ENCODE measurements at regions not wholly inside any gene's neighbourhood (a gene's known extent, or its start where the extent isn't known, plus 50 kb on each side); places are given as distances from the start of the nearest gene placed in this dataset.

DNA sequence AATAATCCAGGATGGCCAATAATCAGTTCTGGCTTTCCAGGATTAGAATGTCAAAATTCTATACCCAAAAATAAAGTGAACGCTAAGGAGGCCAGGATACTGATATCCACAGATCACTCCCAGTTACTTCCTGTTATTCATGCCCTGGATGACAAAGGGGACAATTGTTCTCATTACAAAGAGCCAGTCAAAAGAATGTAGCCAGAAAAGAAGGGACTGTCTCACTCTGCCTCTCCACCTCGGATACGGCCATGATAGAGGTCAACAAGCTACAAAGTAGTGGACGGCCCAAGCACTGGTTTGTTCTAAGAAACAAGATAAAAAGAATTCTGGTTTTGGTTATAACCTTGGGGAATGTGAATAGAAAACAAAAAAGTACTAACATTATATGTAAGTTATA lies 116.1 kb upstream of the ATF7IP start:
- no peaks in the 10 kb centered on the region for H3K9me3 Mint-ChIP-seq
- H3K27me3 Mint-ChIP-seq, result no peaks in the 10 kb centered on the region
- ATAC-seq (replicated peaks; ENCODE audit: extremely low read depth, poor library complexity, severe bottlenecking) (no peak), DNase-seq (ENCODE audit: low spot score in 2 of 2) (no peak)
- H3K36me3 Mint-ChIP-seq (ENCODE audit: insufficient read depth), result no peaks in the 10 kb centered on the region
- H3K27ac Mint-ChIP-seq (ENCODE audit: low read depth), result no peak overlapping the region
- no peak overlapping the region for H3K4me3 Mint-ChIP-seq
- no peaks in the 10 kb centered on the region for H3K4me1 Mint-ChIP-seq

DNA sequence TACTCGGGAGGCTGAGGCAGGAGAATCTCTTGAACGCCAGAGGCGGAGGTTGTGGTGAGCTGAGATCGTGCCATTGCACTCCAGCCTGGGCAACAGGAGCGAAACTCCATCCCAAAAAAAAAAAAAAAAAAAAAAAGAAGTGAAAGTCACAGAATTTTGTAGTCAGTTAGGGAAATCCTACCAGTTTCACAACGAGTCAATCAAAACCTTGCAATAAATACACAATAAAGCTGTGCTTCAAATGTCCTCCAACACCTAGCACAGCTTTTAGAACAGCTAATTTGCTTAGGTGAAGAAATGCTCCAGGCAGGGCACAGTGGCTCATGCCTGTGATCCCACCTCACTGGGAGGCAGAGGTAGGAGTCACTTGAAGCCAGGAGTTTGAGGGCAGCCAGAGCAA lies 112.8 kb upstream of the ATF7IP start:
- Mint-ChIP-seq H3K4me1 (peaks cover 29% of the 10 kb centered on the region), H3K9me3 (no peaks in the 10 kb centered on the region), H3K36me3 (ENCODE audit: insufficient read depth) (peaks cover 7% of the 10 kb centered on the region), H3K27me3 (no peaks in the 10 kb centered on the region), H3K4me3 (no peak overlapping the region), H3K27ac (ENCODE audit: low read depth) (no peak overlapping the region)
- DNase-seq (ENCODE audit: low spot score in 2 of 2) (no peak), ATAC-seq (replicated peaks; ENCODE audit: extremely low read depth, poor library complexity, severe bottlenecking) (no peak)

DNA sequence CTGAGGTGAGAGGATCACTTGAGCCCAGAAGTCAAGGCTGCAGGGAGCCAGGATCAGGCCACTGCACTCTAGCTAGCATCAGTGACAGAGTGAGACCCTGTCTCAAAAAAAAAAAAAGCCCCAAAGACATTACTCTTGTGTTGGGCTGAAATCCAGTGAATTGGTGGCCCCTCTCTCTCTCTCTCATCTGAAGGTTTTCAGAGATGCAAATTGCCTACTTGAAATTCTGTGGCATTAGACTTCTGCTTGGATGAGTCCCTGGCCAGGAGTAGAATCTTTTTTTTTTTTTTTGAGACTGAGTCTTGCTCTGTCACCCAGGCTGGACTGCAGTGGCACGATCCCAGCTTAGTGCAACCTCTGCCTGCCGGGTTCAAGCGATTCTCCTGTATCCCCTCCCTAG lies 112.0 kb upstream of the ATF7IP start:
- no peak overlapping the region for H3K27ac Mint-ChIP-seq (ENCODE audit: low read depth)
- peaks cover 37% of the 10 kb centered on the region for H3K4me1 Mint-ChIP-seq
- DNase-seq (ENCODE audit: low spot score in 2 of 2) (no peak), ATAC-seq (replicated peaks; ENCODE audit: extremely low read depth, poor library complexity, severe bottlenecking) (no peak)
- H3K27me3 Mint-ChIP-seq, result no peaks in the 10 kb centered on the region
- no peaks in the 10 kb centered on the region for H3K9me3 Mint-ChIP-seq
- H3K36me3 Mint-ChIP-seq (ENCODE audit: insufficient read depth), result peaks cover 7% of the 10 kb centered on the region
- no peak overlapping the region for H3K4me3 Mint-ChIP-seq

DNA sequence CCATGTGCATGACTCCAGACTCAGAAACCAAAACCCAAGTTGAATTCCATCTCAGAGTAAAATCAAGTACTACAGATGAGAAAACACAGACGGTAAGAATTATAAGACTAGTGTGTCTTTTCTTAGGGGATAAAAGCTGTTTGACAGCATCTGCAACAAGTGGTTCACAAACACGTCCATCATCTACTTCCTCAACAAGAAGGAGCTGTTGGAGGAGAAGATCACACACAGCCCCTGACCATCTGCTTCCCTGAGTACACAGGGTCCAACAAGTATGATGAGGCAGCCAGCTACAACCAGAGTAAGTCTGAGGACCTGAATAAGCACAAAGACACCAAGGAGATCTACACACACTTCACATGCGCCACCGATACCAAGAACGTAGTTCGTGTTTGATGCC lies 110.7 kb upstream of the ATF7IP start:
- peaks cover 7% of the 10 kb centered on the region for H3K36me3 Mint-ChIP-seq (ENCODE audit: insufficient read depth)
- H3K4me3 Mint-ChIP-seq, result no peak overlapping the region
- H3K4me1 Mint-ChIP-seq, result peaks cover 39% of the 10 kb centered on the region
- H3K27me3 Mint-ChIP-seq, result no peaks in the 10 kb centered on the region
- H3K27ac Mint-ChIP-seq (ENCODE audit: low read depth), result peak overlapping the region; percentile 96
- no peaks in the 10 kb centered on the region for H3K9me3 Mint-ChIP-seq
- ATAC-seq (replicated peaks; ENCODE audit: extremely low read depth, poor library complexity, severe bottlenecking) (no peak), DNase-seq (ENCODE audit: low spot score in 2 of 2) (no peak)

DNA sequence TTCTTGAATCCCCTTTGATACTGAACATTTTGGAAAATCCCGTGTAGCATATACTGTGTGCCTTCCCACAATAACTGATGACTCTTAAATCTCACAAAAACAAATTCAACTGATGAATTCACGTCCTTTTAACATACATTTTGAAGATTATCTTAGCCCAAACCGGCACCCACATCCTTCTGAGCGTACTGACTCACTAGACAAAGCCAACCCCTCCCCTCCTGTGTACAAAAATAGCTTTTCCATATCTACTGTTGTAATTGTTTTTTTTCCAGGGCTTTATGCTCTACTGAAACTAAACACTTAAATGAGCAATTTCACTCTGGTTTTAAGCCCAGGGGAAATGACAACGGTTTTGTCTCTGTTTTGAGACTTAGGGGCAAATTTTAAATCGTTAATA lies 109.4 kb upstream of the ATF7IP start:
- H3K27ac Mint-ChIP-seq (ENCODE audit: low read depth), result peak overlapping the region; percentile 96
- peaks cover 39% of the 10 kb centered on the region for H3K4me1 Mint-ChIP-seq
- H3K9me3 Mint-ChIP-seq, result no peaks in the 10 kb centered on the region
- peak; percentile 65 for ATAC-seq (replicated peaks; ENCODE audit: extremely low read depth, poor library complexity, severe bottlenecking)
- peaks cover 7% of the 10 kb centered on the region for H3K36me3 Mint-ChIP-seq (ENCODE audit: insufficient read depth)
- H3K4me3 Mint-ChIP-seq, result peak overlapping the region; percentile 53
- DNase-seq (ENCODE audit: low spot score in 2 of 2), result peak in 1 of 2 donors; percentile 31
- no peaks in the 10 kb centered on the region for H3K27me3 Mint-ChIP-seq

DNA sequence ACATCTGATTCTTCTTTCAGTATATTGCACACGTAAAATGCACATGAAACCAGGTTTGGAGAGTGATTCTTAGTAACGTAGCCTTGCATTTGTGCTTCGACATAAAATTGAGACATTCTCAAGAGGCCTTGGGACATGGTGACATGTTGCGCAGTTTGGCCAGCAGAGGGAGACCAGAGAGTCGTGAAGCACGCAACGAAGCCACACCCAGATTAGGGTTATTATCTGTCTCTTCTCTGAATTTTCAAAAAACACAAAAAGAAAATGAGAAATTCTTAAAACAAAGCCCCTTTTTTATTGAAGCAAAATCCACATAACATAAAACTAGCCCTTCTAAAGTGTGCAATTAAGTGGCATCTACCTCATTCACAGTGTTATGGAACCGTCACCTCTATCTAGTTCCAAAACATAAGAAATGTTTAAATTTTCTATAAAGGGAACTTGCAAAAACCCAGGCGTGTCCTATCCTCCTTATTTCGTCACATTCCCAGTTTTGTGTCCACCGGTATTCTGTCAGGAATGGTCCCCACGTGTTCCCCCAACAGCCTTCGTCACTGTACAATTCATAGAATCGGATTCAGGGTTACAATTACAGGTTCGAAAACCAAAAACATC lies 108.8 kb upstream of the ATF7IP start:
- H3K9me3 Mint-ChIP-seq, result no peaks in the 10 kb centered on the region
- peaks cover 39% of the 10 kb centered on the region for H3K4me1 Mint-ChIP-seq
- DNase-seq (ENCODE audit: low spot score in 2 of 2) (peak; percentile 47 to 66), ATAC-seq (replicated peaks; ENCODE audit: extremely low read depth, poor library complexity, severe bottlenecking) (peak; percentile 72)
- peaks cover 7% of the 10 kb centered on the region for H3K36me3 Mint-ChIP-seq (ENCODE audit: insufficient read depth)
- H3K27ac Mint-ChIP-seq (ENCODE audit: low read depth), result peak overlapping the region; percentile 96
- H3K27me3 Mint-ChIP-seq, result no peaks in the 10 kb centered on the region
- peak overlapping the region; percentile 53 for H3K4me3 Mint-ChIP-seq

DNA sequence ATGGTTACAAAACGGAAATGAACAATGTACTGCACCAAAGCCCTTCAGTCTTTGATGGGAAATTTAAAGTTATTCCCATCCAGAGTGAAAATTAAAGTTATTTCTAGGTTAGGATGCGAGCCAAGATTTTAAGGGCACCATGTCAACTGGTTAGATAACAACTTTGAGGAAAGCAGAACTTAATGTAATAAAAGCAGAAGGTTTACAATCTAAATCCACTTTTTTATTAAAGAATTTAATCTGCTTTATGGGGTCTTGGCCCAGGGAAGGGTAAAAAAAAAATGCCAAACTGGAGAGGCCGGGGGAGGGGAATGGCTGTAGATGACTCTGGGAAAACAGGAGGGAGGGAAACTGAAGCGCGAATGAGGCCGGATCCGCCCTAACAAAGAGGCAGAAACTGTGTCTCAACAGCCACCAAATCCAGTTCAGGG lies 108.2 kb upstream of the ATF7IP start:
- Mint-ChIP-seq H3K36me3 (ENCODE audit: insufficient read depth) (peaks cover 7% of the 10 kb centered on the region), H3K27me3 (no peaks in the 10 kb centered on the region), H3K4me1 (peaks cover 39% of the 10 kb centered on the region), H3K9me3 (no peaks in the 10 kb centered on the region), H3K27ac (ENCODE audit: low read depth) (peak overlapping the region; percentile 96), H3K4me3 (peak overlapping the region; percentile 53)
- ATAC-seq (replicated peaks; ENCODE audit: extremely low read depth, poor library complexity, severe bottlenecking), result no peak
- no peak for DNase-seq (ENCODE audit: low spot score in 2 of 2)

DNA sequence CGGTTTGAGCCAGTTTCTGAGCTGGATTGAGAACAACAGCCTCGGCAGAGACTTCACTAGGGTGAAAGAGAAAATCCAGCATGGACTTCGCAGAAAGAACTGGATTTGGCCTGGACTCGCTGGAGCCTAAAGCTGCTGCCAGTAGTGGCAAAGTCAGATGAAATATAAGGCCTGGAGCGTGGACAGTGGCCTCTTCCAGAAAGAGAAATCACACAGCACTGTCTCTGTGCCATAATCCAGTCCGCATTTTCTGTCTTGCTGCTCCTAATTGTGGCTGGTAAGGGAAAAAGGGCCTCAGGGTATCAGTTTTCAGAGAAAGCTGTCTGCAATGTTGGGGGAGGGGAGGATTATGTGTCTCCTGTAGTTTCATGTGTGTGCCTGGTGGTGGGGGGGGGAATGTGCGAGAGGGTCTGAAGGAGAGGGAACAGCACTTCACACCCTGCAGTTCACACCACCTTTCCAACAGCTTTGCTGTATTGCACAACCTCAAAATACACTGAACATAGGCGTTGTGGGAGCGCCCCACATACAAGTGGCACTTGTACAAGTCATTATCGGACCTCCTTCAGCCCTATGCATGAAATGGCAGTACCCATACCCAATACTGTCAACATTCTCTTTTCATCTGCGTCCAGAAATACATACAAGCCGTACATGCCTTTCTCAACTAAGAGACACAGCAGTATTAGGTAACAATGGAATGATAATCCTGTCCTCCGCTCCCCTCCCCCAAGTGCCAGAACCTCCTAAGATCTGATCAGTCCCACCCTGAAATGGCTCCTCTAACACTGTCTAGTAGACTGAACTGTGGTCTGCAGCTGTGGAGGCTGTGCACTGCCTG lies 107.5 kb upstream of the ATF7IP start:
- DNase-seq (ENCODE audit: low spot score in 2 of 2) (peak; percentile 58 to 76), ATAC-seq (replicated peaks; ENCODE audit: extremely low read depth, poor library complexity, severe bottlenecking) (peak; percentile 67)
- H3K27ac Mint-ChIP-seq (ENCODE audit: low read depth), result peak overlapping the region; percentile 96
- peaks cover 7% of the 10 kb centered on the region for H3K36me3 Mint-ChIP-seq (ENCODE audit: insufficient read depth)
- H3K27me3 Mint-ChIP-seq, result no peaks in the 10 kb centered on the region
- H3K4me3 Mint-ChIP-seq, result peak overlapping the region; percentile 53
- H3K4me1 Mint-ChIP-seq, result peaks cover 39% of the 10 kb centered on the region
- H3K9me3 Mint-ChIP-seq, result no peaks in the 10 kb centered on the region

DNA sequence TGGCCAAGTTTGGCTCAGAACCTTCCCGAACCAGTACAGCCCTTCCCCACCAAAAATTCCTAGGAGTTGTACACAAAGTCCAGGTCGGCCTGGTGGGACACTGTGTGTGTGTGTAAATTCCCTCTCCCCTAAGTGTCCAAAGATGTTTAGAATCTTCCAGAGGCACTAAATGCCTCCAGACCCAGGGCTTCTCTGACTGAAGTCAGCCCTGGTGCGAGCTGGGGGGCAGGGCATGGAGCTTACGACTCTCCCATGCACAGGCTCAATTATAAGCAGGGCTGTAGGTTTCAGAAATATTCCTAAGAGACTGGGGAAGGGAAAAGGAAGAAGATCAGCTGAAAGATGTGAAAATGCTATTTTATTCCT lies 106.9 kb upstream of the ATF7IP start:
- H3K27ac Mint-ChIP-seq (ENCODE audit: low read depth), result peak overlapping the region; percentile 96
- H3K36me3 Mint-ChIP-seq (ENCODE audit: insufficient read depth), result peaks cover 7% of the 10 kb centered on the region
- no peaks in the 10 kb centered on the region for H3K9me3 Mint-ChIP-seq
- H3K4me3 Mint-ChIP-seq, result no peak overlapping the region
- no peak for DNase-seq (ENCODE audit: low spot score in 2 of 2)
- H3K4me1 Mint-ChIP-seq, result peaks cover 39% of the 10 kb centered on the region
- no peak for ATAC-seq (replicated peaks; ENCODE audit: extremely low read depth, poor library complexity, severe bottlenecking)
- no peaks in the 10 kb centered on the region for H3K27me3 Mint-ChIP-seq

DNA sequence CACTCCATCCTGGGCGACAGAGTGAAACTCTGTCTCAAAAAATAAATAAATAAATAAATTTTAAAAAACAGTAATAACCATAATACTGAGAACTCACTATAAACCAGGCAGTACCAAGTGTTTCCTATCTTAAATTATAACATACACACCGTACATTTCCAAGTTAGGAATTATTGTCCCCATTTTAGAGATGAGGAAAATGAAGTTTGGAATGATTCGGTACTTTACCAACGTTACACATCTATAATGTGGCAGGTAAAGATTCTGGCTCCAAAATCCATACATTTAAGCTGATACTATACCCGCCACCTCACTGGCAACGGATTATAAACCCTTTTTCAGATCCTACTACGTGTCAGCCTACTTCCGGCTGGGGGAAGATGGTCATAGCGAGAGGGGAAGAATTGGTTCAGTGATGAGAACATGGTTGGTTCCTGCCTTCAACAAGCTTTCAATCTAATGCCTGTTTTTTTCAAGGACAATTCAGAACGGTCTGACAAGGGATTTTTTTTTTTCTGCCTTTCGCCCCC lies 105.9 kb upstream of the ATF7IP start:
- H3K4me3 Mint-ChIP-seq, result no peak overlapping the region
- peaks cover 39% of the 10 kb centered on the region for H3K4me1 Mint-ChIP-seq
- ATAC-seq (replicated peaks; ENCODE audit: extremely low read depth, poor library complexity, severe bottlenecking), result no peak
- no peak for DNase-seq (ENCODE audit: low spot score in 2 of 2)
- H3K27ac Mint-ChIP-seq (ENCODE audit: low read depth), result peak overlapping the region; percentile 96
- H3K36me3 Mint-ChIP-seq (ENCODE audit: insufficient read depth), result peaks cover 7% of the 10 kb centered on the region
- H3K27me3 Mint-ChIP-seq, result no peaks in the 10 kb centered on the region
- H3K9me3 Mint-ChIP-seq, result no peaks in the 10 kb centered on the region

DNA sequence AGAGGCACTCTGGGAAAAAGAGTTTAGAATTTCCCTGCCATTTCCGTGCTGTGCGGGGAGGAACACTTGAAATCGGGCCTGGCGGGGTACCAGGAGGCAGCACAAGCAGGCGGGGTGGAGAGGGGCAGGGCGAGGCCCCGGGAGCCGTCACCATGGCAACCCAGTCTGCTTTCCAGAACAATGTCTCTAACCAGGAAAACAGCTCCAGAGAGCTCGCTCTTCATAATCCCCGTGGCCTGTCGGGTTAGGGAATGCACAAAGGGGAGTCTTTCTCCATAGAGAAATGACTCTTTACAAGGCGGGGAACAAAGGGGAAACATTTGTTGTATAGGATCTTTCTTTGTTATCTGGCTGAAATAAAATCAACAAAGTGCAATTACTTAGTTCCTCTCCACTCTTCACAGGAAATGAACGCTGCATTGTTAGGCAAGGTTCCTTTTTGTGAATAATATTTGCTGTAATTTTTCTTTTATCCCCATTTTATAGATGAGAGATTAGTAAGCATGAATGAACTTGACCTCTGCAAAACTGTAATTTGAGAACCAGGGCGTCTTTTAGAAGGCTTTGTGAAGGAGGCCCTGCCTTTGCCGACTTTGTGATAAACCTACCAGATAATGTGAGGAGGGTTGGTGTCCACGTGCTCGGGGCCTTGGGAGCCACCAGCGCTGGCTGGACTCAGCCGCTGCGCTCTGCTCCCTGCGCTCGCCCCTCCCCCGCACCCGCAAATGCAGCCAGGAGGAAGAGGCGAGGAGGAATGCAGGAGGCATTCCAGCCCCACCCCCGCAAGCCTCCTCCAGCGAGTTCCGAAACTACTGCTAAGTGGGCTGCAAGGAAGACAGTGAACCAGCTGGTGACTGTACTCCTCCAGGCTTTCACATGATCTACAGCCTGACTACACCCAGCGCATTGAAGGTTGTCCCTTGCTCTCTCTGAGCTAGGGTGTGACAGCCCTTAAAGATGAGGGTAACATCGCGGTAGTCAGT lies 105.2 kb upstream of the ATF7IP start:
- Mint-ChIP-seq H3K4me1 (peaks cover 33% of the 10 kb centered on the region), H3K9me3 (no peaks in the 10 kb centered on the region), H3K36me3 (ENCODE audit: insufficient read depth) (peaks cover 7% of the 10 kb centered on the region), H3K27me3 (no peaks in the 10 kb centered on the region), H3K27ac (ENCODE audit: low read depth) (no peak overlapping the region), H3K4me3 (no peak overlapping the region)
- no peak for DNase-seq (ENCODE audit: low spot score in 2 of 2)
- ATAC-seq (replicated peaks; ENCODE audit: extremely low read depth, poor library complexity, severe bottlenecking), result no peak

DNA sequence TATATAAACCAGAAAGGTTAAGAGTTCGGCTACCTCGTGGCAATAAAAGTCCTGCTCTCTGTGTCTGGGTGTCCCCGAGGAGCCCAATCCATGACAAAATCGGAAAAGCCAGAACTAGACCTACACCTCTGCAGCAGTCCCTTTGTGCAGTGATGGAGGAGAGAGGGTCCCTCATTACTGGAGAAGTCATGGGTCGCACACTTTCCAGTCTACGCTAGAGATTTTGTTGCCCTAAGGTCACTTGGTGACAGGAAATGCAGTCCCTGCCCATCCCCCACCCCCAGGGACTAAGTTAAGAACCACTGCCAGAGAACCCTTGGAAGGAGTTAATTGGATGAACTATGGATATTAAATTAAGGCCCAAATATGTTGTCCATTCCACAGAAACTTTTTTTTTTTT lies 104.4 kb upstream of the ATF7IP start:
- H3K27me3 Mint-ChIP-seq, result no peaks in the 10 kb centered on the region
- no peak for ATAC-seq (replicated peaks; ENCODE audit: extremely low read depth, poor library complexity, severe bottlenecking)
- H3K4me1 Mint-ChIP-seq, result peaks cover 25% of the 10 kb centered on the region
- no peak overlapping the region for H3K27ac Mint-ChIP-seq (ENCODE audit: low read depth)
- no peak for DNase-seq (ENCODE audit: low spot score in 2 of 2)
- H3K9me3 Mint-ChIP-seq, result no peaks in the 10 kb centered on the region
- no peak overlapping the region for H3K4me3 Mint-ChIP-seq
- H3K36me3 Mint-ChIP-seq (ENCODE audit: insufficient read depth), result peaks cover 4% of the 10 kb centered on the region
